B cell (primary cell): ENCODE measurements at regions not wholly inside any gene's neighbourhood (a gene's known extent, or its start where the extent isn't known, plus 50 kb on each side); places are given as distances from the start of the nearest gene placed in this dataset.
A peak's percentile ranks its signal among the peaks of the same experiment; 100 is the strongest.

Experiments used
- ATAC-seq: fragments of 200-7000 bp; cut with Tn5 transposase; one replicate; pipeline ENCODE4 v1.10.0; 2021; ENCODE audit warnings: low read depth, mild to moderate bottlenecking, moderate number of reproducible peaks, moderate library complexity
- CTCF ChIA-PET: fragments of 350-600 bp; sonication (Branson Sonifier 250); formaldehyde crosslinking; loops from one replicate; lab custom pipeline; 2021; ENCODE audit warnings: antibody characterized with exemption, inconsistent platforms; lab: Charles Lee
- POLR2A ChIA-PET: fragments of 350-600 bp; sonication (Branson Sonifier 250); formaldehyde crosslinking; loops from one replicate; lab custom pipeline; 2021; ENCODE audit warnings: antibody characterized with exemption; lab: Charles Lee
- DNase-seq: peaks from one replicate; pipeline ENCODE4 v3.0.0; 2013
- H2AFZ ChIP-seq: 2 replicates; pipeline ENCODE4 v1.6.1; 2012; ENCODE audit warnings: mild to moderate bottlenecking, low read depth, low read length; ENCODE audit not compliant: insufficient read depth, poor library complexity, severe bottlenecking
- H3K27ac ChIP-seq, 2 donors: 1 replicate in 1 of 2; 2 replicates in 1 of 2; pipeline ENCODE4 v1.5.1; 2012 to 2013; ENCODE audit warnings: low read length in 2 of 2, mild to moderate bottlenecking in 2 of 2, moderate library complexity in 1 of 2
- H3K27me3 ChIP-seq, 4 experiments: fragments of 200-600 bp in 1 of 4; sonication (generic) in 1 of 4; replicated peaks in 1 of 4; 1 replicate in 2 of 4; 2 replicates in 2 of 4; pipeline versions ENCODE4 v1.6.1 to v1.7.0; 2013 to 2016; ENCODE audit warnings: low read length in 3 of 4, mild to moderate bottlenecking in 2 of 4, mixed read lengths in 1 of 4, moderate library complexity in 1 of 4; ENCODE audit not compliant: insufficient read depth in 4 of 4, control insufficient read depth in 3 of 4; ENCODE audit errors: control extremely low read depth in 1 of 4
- H3K36me3 ChIP-seq, 2 experiments: replicated peaks in 1 of 2; 1 replicate in 1 of 2; 2 replicates in 1 of 2; pipeline versions ENCODE4 v1.6.1 to v1.7.1; 2013; ENCODE audit warnings: low read length in 1 of 2; ENCODE audit not compliant: insufficient read depth in 2 of 2, control insufficient read depth in 1 of 2; ENCODE audit errors: control extremely low read depth in 1 of 2, extremely low read depth in 1 of 2
- H3K4me1 ChIP-seq, 2 donors: fragments of 200-600 bp in 1 of 2; sonication (generic) in 1 of 2; 1 replicate in 1 of 2; 2 replicates in 1 of 2; pipeline versions ENCODE4 v1.5.1 to v1.6.1; 2013 to 2017; ENCODE audit warnings: low read length in 2 of 2; ENCODE audit not compliant: control insufficient read depth in 2 of 2, insufficient read depth in 2 of 2
- H3K4me2 ChIP-seq: replicated peaks from 2 replicates; pipeline ENCODE3; 2012; ENCODE audit warnings: mild to moderate bottlenecking, low read depth, low read length; ENCODE audit not compliant: poor library complexity, severe bottlenecking
- H3K4me3 ChIP-seq, 5 experiments: fragments of 200-600 bp in 1 of 5; sonication (generic) in 1 of 5; 1 replicate in 3 of 5; 2 replicates in 2 of 5; pipeline versions ENCODE4 v1.5.1 to v1.7.0; 2011 to 2016; ENCODE audit warnings: low read length in 4 of 5, mild to moderate bottlenecking in 4 of 5, low read depth in 2 of 5, control low read depth in 1 of 5, moderate library complexity in 1 of 5; ENCODE audit not compliant: insufficient read depth in 1 of 5; ENCODE audit errors: control extremely low read depth in 1 of 5, extremely low read depth in 1 of 5
- H3K79me2 ChIP-seq: fragments of 200-600 bp; sonication (generic); one replicate; pipeline ENCODE4 v1.6.0; 2016; ENCODE audit warnings: low read length; ENCODE audit not compliant: control insufficient read depth, insufficient read depth
- H3K9ac ChIP-seq: fragments of 200-600 bp; sonication (generic); 2 replicates; pipeline ENCODE4 v1.6.1; 2017; ENCODE audit warnings: mild to moderate bottlenecking, low read length, moderate library complexity
- H3K9me3 ChIP-seq, 3 donors: one replicate each; pipeline versions ENCODE4 v1.6.1 to v1.7.1; 2013; ENCODE audit warnings: low read length in 2 of 3; ENCODE audit not compliant: control insufficient read depth in 2 of 3, insufficient read depth in 1 of 3; ENCODE audit errors: control extremely low read depth in 1 of 3
- H4K20me1 ChIP-seq: 2 replicates; pipeline ENCODE4 v1.6.0; 2012; ENCODE audit warnings: mild to moderate bottlenecking, low read length; ENCODE audit not compliant: insufficient read depth, control insufficient read depth, poor library complexity, severe bottlenecking
- H3K27ac Mint-ChIP-seq: one replicate; pipeline ENCODE4 v1.8.0; 2021; ENCODE audit warnings: mixed read lengths
- H3K27me3 Mint-ChIP-seq: one replicate; pipeline ENCODE4 v1.8.0; 2021; ENCODE audit warnings: mixed read lengths
- H3K4me1 Mint-ChIP-seq: one replicate; pipeline ENCODE4 v1.8.0; 2021; ENCODE audit warnings: mixed read lengths
- H3K4me3 Mint-ChIP-seq: one replicate; pipeline ENCODE4 v1.8.0; 2021; ENCODE audit warnings: mixed read lengths
- H3K9me3 Mint-ChIP-seq: one replicate; pipeline ENCODE4 v1.8.0; 2022; ENCODE audit warnings: mixed read lengths; ENCODE audit not compliant: insufficient read depth
- EZH2 ChIP-seq: IDR thresholded peaks from 2 replicates; pipeline ENCODE4 v1.6.1; 2012; ENCODE audit warnings: borderline replicate concordance, low read depth, mild to moderate bottlenecking, moderate library complexity, low read length; ENCODE audit not compliant: insufficient read depth, poor library complexity, severe bottlenecking
- WGBS: methylation state at CpG from one replicate; pipeline ENCODE4 v1.1.5; 2013; ENCODE audit warnings: missing lambda C conversion rate; ENCODE audit not compliant: insufficient coverage; 5-methylcytosine and 5-hydroxymethylcytosine counted together
- intact Hi-C: fragments of 100-400 bp; cut with micrococcal nuclease; formaldehyde crosslinking; loops from one replicate; pipeline ENCODE4 v1.10.0; 2022
- TF ChIP-seq, protein P1 (sequence below): fragments of 200-600 bp; IDR thresholded peaks from one replicate; pipeline ENCODE4 v1.8.0; 2022; ENCODE audit warnings: antibody characterized with exemption, mild to moderate bottlenecking

DNA sequence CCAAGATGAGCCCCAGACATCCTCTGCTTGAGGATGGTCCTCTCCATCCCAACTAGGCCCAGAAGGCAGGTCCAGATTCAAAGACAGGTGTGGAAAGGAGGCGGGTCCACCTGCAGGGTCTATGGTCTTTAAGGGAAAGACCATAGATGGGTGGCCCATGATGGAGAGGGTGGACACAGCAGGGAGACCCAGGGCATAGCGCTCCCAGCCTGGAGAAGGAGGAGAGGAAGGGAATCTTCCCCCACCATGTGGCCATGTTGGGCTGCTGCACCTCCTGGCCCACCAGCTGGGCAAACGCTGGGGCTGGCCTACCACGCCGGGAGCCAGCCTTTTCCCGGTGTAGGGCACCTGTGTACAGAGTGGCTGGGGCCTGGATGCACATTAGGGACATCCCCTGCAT lies 265.2 kb upstream of the TLE3 start:
- ChIA-PET CTCF (interaction anchor here (0.6 to 2.4 kb wide), 15 partner anchors 11 to 887 kb away, joined by 3 to 8 read pairs (median 4); partner anchors contain the start of gene TLE3), POLR2A (no interaction called here)
- intact Hi-C loops: no loop called here

GRCh38 chr15:70362350-70362749 lies 264.6 kb upstream of the TLE3 start:
- 67% methylated on average over 3 of the region's 3 CpGs for WGBS
- TF ChIP-seq EZH2: no peak
- TF ChIP-seq, protein P1, sequence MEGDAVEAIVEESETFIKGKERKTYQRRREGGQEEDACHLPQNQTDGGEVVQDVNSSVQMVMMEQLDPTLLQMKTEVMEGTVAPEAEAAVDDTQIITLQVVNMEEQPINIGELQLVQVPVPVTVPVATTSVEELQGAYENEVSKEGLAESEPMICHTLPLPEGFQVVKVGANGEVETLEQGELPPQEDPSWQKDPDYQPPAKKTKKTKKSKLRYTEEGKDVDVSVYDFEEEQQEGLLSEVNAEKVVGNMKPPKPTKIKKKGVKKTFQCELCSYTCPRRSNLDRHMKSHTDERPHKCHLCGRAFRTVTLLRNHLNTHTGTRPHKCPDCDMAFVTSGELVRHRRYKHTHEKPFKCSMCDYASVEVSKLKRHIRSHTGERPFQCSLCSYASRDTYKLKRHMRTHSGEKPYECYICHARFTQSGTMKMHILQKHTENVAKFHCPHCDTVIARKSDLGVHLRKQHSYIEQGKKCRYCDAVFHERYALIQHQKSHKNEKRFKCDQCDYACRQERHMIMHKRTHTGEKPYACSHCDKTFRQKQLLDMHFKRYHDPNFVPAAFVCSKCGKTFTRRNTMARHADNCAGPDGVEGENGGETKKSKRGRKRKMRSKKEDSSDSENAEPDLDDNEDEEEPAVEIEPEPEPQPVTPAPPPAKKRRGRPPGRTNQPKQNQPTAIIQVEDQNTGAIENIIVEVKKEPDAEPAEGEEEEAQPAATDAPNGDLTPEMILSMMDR: no peak
- no peak for ATAC-seq
- Histone ChIP-seq H3K4me2 (no peak overlapping the region), H3K9ac (no peak overlapping the region), H3K9me3 (no peaks in the 10 kb centered on the region), H4K20me1 (no peaks in the 10 kb centered on the region), H2AFZ (no peak overlapping the region), H3K36me3 (no peaks in the 10 kb centered on the region), H3K27me3 (no peaks in the 10 kb centered on the region), H3K4me3 (no peak overlapping the region), H3K4me1 (peaks cover 4 to 9% of the 10 kb centered on the region in 2 donors), H3K27ac (no peak overlapping the region), H3K79me2 (no peaks in the 10 kb centered on the region)
- Mint-ChIP-seq H3K4me1 (peaks cover 10% of the 10 kb centered on the region), H3K9me3 (no peaks in the 10 kb centered on the region), H3K27me3 (no peaks in the 10 kb centered on the region), H3K4me3 (no peak overlapping the region), H3K27ac (no peak overlapping the region)
- ChIA-PET POLR2A (no interaction called here), CTCF (interaction anchor here (0.6 to 2.4 kb wide), 7 partner anchors 12 to 264 kb away, joined by 3 to 8 read pairs (median 3); partner anchors contain the start of gene TLE3)
- no peak for DNase-seq
- intact Hi-C loops: no loop called here

More for the DNA sequence above, 265.2 kb upstream of the TLE3 start:
- no peak overlapping the region for H3K27ac ChIP-seq
- no peak overlapping the region for H3K9ac ChIP-seq
- Mint-ChIP-seq H3K27ac (no peak overlapping the region), H3K4me3 (no peak overlapping the region), H3K9me3 (no peaks in the 10 kb centered on the region), H3K4me1 (peaks cover 10% of the 10 kb centered on the region), H3K27me3 (no peaks in the 10 kb centered on the region)
- H3K4me1 ChIP-seq: peaks cover 4 to 9% of the 10 kb centered on the region in 2 donors
- no peaks in the 10 kb centered on the region for H3K79me2 ChIP-seq
- no peak overlapping the region for H3K4me3 ChIP-seq
- TF ChIP-seq EZH2: no peak
- TF ChIP-seq, protein P1: no peak
- H3K4me2 ChIP-seq: no peak overlapping the region
- H4K20me1 ChIP-seq: no peaks in the 10 kb centered on the region
- H3K36me3 ChIP-seq: no peaks in the 10 kb centered on the region
- H3K9me3 ChIP-seq: no peaks in the 10 kb centered on the region
- DNase-seq (peak; percentile 38), ATAC-seq (no peak)
- WGBS: 61% methylated on average over 5 of the region's 6 CpGs
- H2AFZ ChIP-seq: no peak overlapping the region
- H3K27me3 ChIP-seq: no peaks in the 10 kb centered on the region
